NCI-H526 (cell line): ENCODE measurements at regions not wholly inside any gene's neighbourhood (a gene's known extent, or its start where the extent isn't known, plus 50 kb on each side); places are given as distances from the start of the nearest gene placed in this dataset.
"Not testable (repeated sequence)": the region's sequence is repeated elsewhere in the genome, so short reads cannot be mapped to it uniquely, and the experiment has no call there.

Experiments used
- DNase-seq, 2 experiments: peaks; one replicate each; lab custom pipeline; 2025; lab: John Stamatoyannopoulos, UW

DNA sequence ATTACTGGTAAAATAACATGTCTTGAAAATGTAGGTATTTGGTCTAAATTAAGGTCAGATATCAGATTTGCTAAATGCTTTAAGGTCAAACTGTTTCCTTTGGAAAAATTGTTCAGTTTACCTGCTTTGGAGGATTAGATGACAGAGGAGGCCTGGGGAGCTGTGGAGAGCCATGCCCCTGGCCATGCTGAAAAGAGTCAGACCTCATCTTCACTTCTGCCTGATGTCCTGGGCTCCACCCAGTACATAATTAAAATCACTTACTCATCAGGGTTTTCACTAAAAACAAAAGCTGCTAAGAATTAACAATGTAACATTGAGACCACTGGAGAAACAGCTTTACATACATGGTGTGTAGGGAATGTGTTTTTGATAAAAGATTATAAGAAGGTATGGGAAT is 60.8 kb upstream of the UNC93A start:
- no peak for DNase-seq

DNA sequence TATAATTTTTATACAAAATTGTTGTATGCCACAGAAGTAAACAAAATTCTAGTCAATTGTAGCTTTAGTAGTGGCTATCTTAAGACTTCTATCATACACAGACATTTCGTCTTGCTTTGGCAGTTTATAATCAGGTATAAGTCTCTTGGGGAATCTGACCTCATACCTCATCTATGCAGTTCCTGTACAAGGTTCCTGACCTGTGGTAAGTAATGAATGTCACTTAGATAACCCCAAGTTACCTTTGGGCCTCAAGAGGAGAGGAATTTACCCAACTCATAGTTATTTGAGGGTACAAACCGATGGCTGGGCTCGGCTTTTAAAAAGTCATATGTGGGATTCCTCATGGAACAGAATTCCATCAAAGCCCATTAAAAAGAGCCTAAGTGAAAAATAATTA is 58.8 kb upstream of the UNC93A start:
- no peak for DNase-seq

DNA sequence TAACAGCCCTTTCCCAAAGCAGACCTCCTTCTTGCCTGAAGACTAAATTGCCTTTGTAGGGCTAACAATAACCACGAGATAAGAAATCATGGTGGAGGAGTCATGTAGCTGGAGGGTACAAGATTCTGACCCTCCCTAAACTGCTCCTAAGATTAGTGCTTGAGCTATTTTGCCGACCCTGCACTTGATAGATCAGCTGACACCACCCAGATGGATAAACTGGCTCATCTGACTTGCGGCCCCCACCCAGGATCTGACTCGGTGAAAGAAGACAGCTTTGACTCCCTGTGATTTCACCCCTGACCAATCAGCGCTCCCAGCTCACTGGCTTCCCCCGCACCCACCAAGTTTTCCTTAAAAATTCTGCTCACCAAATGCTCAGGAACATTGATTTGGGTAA is 57.6 kb upstream of the UNC93A start:
- DNase-seq: no peak

DNA sequence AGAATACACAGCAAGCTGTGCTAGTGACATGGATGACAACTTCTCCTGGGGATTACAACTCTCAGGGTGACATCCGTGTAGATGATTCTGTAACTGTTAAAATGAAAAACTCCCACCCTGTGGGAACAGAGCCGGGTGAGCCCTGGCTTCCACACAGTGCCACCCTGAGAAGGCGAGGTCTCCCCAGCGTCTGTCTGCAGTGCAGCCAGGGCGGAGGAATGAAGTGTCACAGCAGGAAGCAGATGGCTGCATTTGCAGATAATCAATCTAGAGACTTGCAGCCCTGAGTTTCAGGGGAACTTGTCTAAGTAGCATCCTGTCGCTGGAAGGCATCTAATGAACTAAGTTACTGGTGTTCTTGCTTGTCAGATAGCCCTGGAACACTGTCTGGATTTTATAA is 56.5 kb upstream of the UNC93A start:
- DNase-seq: not testable (repeated sequence)

GRCh38 chr6:167235005-167235404 is 56.1 kb upstream of the UNC93A start:
- no peak for DNase-seq

GRCh38 chr6:167235421-167236238 is 55.5 kb upstream of the UNC93A start:
- no peak for DNase-seq

- no peak for DNase-seq
These were observed 54.9 kb upstream of the UNC93A start for GRCh38 chr6:167236239-167236571.

- no peak for DNase-seq
These were observed 53.5 kb upstream of the UNC93A start for GRCh38 chr6:167237438-167238145.

- no peak for DNase-seq
These were observed 52.9 kb upstream of the UNC93A start for GRCh38 chr6:167238146-167238693.

GRCh38 chr6:167238694-167239467 is 52.2 kb upstream of the UNC93A start:
- no peak for DNase-seq

GRCh38 chr6:167239470-167239869 is 51.6 kb upstream of the UNC93A start:
- not testable (repeated sequence) for DNase-seq

GRCh38 chr6:167240034-167240541 is 51.0 kb upstream of the UNC93A start:
- DNase-seq: no peak
